Osteoblast (primary cell): ENCODE measurements at regions not wholly inside any gene's neighbourhood (a gene's known extent, or its start where the extent isn't known, plus 50 kb on each side); places are given as distances from the start of the nearest gene placed in this dataset.
"Not testable (repeated sequence)": the region's sequence is repeated elsewhere in the genome, so short reads cannot be mapped to it uniquely, and the experiment has no call there.

ENCODE experiments used
- DNase-seq: peaks from one replicate; pipeline ENCODE4 v3.0.0; 2011; ENCODE audit warnings: low spot score, mixed read lengths; ENCODE audit not compliant: insufficient read length; ENCODE audit errors: missing footprints
- H2AFZ ChIP-seq: 2 replicates; pipeline ENCODE4 v1.6.0; 2011; ENCODE audit warnings: mild to moderate bottlenecking, low read length
- H3K27ac ChIP-seq: 2 replicates; pipeline ENCODE4 v1.5.1; 2011; ENCODE audit warnings: mild to moderate bottlenecking, low read depth, low read length, moderate library complexity
- H3K27me3 ChIP-seq: 2 replicates; pipeline ENCODE4 v1.6.0; 2012; ENCODE audit warnings: mild to moderate bottlenecking, control low read depth, inconsistent platforms, low read length, moderate library complexity; ENCODE audit not compliant: insufficient read depth
- H3K36me3 ChIP-seq: 2 replicates; pipeline ENCODE4 v1.5.1; 2011; ENCODE audit warnings: mild to moderate bottlenecking, low read length, control low read depth, moderate library complexity; ENCODE audit not compliant: insufficient read depth
- H3K4me1 ChIP-seq: 2 replicates; pipeline ENCODE4 v1.5.1; 2011; ENCODE audit warnings: mild to moderate bottlenecking, low read length, control low read depth, moderate library complexity; ENCODE audit not compliant: insufficient read depth
- H3K4me2 ChIP-seq: 2 replicates; pipeline ENCODE4 v1.6.0; 2011; ENCODE audit warnings: mild to moderate bottlenecking, low read length; ENCODE audit not compliant: insufficient read depth
- H3K4me3 ChIP-seq: fragments of 200-600 bp; sonication (generic); 3 replicates; pipeline ENCODE4 v1.5.1; 2012; ENCODE audit warnings: mild to moderate bottlenecking, low read length, inconsistent platforms; ENCODE audit not compliant: insufficient read depth
- H3K79me2 ChIP-seq: 2 replicates; pipeline ENCODE4 v1.6.0; 2012; ENCODE audit warnings: mild to moderate bottlenecking, low read length, control low read depth, inconsistent platforms; ENCODE audit not compliant: insufficient read depth
- H3K9me3 ChIP-seq: 2 replicates; pipeline ENCODE4 v1.5.1; 2011; ENCODE audit warnings: low read depth, low read length, control low read depth
- H4K20me1 ChIP-seq: 2 replicates; pipeline ENCODE4 v1.6.0; 2012; ENCODE audit warnings: mild to moderate bottlenecking, low read length, control low read depth; ENCODE audit not compliant: insufficient read depth
- CTCF ChIP-seq: IDR thresholded peaks from 2 replicates; pipeline ENCODE4 v1.5.1; 2011; ENCODE audit warnings: mild to moderate bottlenecking, low read depth, low read length, moderate library complexity; ENCODE audit errors: extremely low read depth

- H3K36me3 ChIP-seq: no peaks in the 10 kb centered on the region
- no peaks in the 10 kb centered on the region for H3K79me2 ChIP-seq
- no peak overlapping the region for H2AFZ ChIP-seq
- no peak for TF ChIP-seq CTCF
- H3K27ac ChIP-seq: no peak overlapping the region
- H4K20me1 ChIP-seq: no peaks in the 10 kb centered on the region
- DNase-seq: no peak
- H3K4me1 ChIP-seq: no peaks in the 10 kb centered on the region
- H3K9me3 ChIP-seq: no peaks in the 10 kb centered on the region
- H3K4me2 ChIP-seq: no peak overlapping the region
- no peak overlapping the region for H3K4me3 ChIP-seq
- H3K27me3 ChIP-seq: no peaks in the 10 kb centered on the region
Measured at GRCh38 chr2:175676813-175677212, 325.3 kb downstream of the LNPK start.

GRCh38 chr2:175668804-175669203 is 333.3 kb downstream of the LNPK start:
- not testable (repeated sequence) for H3K4me2 ChIP-seq, H2AFZ ChIP-seq, H3K4me3 ChIP-seq, H3K27ac ChIP-seq, H3K79me2 ChIP-seq, H4K20me1 ChIP-seq, DNase-seq, H3K27me3 ChIP-seq, H3K9me3 ChIP-seq, H3K36me3 ChIP-seq, H3K4me1 ChIP-seq

GRCh38 chr2:175662335-175662734 is 339.7 kb downstream of the LNPK start:
- Histone ChIP-seq H3K36me3 (no peaks in the 10 kb centered on the region), H3K79me2 (no peaks in the 10 kb centered on the region), H3K27me3 (no peaks in the 10 kb centered on the region), H3K27ac (no peak overlapping the region), H3K9me3 (no peaks in the 10 kb centered on the region), H3K4me3 (no peak overlapping the region), H2AFZ (no peak overlapping the region), H3K4me2 (no peak overlapping the region), H3K4me1 (no peaks in the 10 kb centered on the region), H4K20me1 (no peaks in the 10 kb centered on the region)
- no peak for TF ChIP-seq CTCF
- no peak for DNase-seq

GRCh38 chr2:175648577-175649063 is 353.4 kb downstream of the LNPK start:
- H3K27ac ChIP-seq: no peak overlapping the region
- no peak for TF ChIP-seq CTCF
- no peaks in the 10 kb centered on the region for H4K20me1 ChIP-seq
- H2AFZ ChIP-seq: no peak overlapping the region
- H3K4me1 ChIP-seq: no peaks in the 10 kb centered on the region
- H3K4me3 ChIP-seq: no peak overlapping the region
- H3K27me3 ChIP-seq: no peaks in the 10 kb centered on the region
- H3K36me3 ChIP-seq: no peaks in the 10 kb centered on the region
- H3K9me3 ChIP-seq: no peaks in the 10 kb centered on the region
- DNase-seq: no peak
- H3K79me2 ChIP-seq: no peaks in the 10 kb centered on the region
- no peak overlapping the region for H3K4me2 ChIP-seq

- no peaks in the 10 kb centered on the region for H3K9me3 ChIP-seq
- no peak for TF ChIP-seq CTCF
- no peak overlapping the region for H3K4me3 ChIP-seq
- DNase-seq: no peak
- H3K79me2 ChIP-seq: no peaks in the 10 kb centered on the region
- no peak overlapping the region for H3K27ac ChIP-seq
- no peak overlapping the region for H3K4me2 ChIP-seq
- no peaks in the 10 kb centered on the region for H3K27me3 ChIP-seq
- H2AFZ ChIP-seq: no peak overlapping the region
- H3K4me1 ChIP-seq: no peaks in the 10 kb centered on the region
- no peaks in the 10 kb centered on the region for H3K36me3 ChIP-seq
- no peaks in the 10 kb centered on the region for H4K20me1 ChIP-seq
Measured at GRCh38 chr2:175647058-175647457, 355.0 kb downstream of the LNPK start.
